ENCODE measurements at regions not wholly inside any gene's neighbourhood (a gene's known extent, or its start where the extent isn't known, plus 50 kb on each side); places are given as distances from the start of the nearest gene placed in this dataset.

DNA sequence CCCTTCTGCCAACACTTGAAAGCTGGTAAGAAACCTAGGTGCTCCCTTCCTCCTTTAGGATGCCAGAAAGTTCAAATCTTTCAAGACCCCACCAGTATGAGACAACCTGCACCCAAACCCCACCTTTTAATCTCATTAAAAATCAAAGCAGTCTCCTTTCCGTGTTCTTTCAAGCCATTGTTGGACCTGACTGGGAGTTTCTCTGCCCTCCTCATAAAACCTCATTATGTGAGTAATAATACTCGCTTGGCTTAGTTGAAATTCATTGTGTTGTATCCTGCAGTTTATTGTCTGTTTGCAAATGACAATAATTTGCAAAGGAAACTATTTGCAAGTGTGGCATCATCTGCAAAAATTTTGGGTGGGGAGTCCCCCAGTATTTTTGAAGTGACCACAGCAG, 133.2 kb upstream of the VEGFC start:
- Mint-ChIP-seq H3K4me1 (ENCODE audit: low read depth) (peaks cover 12% of the 10 kb centered on the region), H3K9me3 (ENCODE audit: low read depth) (no peaks in the 10 kb centered on the region), H3K4me3 (ENCODE audit: unreplicated experiment) (no peak overlapping the region), H3K36me3 (ENCODE audit: low read depth) (no peaks in the 10 kb centered on the region), H3K27ac (ENCODE audit: unreplicated experiment) (no peak overlapping the region), H3K27me3 (ENCODE audit: low read depth) (no peaks in the 10 kb centered on the region)
- DNase-seq (ENCODE audit: low spot score) = no peak
- TF ChIP-seq, protein P1, sequence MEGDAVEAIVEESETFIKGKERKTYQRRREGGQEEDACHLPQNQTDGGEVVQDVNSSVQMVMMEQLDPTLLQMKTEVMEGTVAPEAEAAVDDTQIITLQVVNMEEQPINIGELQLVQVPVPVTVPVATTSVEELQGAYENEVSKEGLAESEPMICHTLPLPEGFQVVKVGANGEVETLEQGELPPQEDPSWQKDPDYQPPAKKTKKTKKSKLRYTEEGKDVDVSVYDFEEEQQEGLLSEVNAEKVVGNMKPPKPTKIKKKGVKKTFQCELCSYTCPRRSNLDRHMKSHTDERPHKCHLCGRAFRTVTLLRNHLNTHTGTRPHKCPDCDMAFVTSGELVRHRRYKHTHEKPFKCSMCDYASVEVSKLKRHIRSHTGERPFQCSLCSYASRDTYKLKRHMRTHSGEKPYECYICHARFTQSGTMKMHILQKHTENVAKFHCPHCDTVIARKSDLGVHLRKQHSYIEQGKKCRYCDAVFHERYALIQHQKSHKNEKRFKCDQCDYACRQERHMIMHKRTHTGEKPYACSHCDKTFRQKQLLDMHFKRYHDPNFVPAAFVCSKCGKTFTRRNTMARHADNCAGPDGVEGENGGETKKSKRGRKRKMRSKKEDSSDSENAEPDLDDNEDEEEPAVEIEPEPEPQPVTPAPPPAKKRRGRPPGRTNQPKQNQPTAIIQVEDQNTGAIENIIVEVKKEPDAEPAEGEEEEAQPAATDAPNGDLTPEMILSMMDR (IDR thresholded peaks at IDR 0.05) = no peak

DNA sequence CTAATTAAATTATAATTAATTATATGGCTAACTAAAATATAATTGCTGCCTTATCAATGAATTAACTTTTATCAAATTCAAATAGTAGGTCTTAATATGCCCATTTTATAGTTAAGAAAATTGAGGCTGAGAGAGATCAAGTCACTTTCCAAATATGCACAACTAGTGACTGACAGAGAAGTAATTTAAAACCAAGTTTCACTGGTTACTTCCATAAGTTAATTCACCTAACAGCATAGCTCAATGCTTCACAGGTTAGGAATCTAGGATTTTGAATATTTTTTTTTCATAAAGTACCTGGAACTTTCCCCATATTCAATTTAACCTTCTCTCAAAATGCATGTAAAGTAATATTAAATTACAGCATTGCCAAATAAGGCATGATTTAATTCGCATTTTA, 134.4 kb upstream of the VEGFC start:
- H3K4me3 Mint-ChIP-seq (ENCODE audit: unreplicated experiment) = no peak overlapping the region
- H3K27me3 Mint-ChIP-seq (ENCODE audit: low read depth) = no peaks in the 10 kb centered on the region
- H3K4me1 Mint-ChIP-seq (ENCODE audit: low read depth) = peaks cover 9% of the 10 kb centered on the region
- H3K27ac Mint-ChIP-seq (ENCODE audit: unreplicated experiment) = no peak overlapping the region
- no peaks in the 10 kb centered on the region for H3K36me3 Mint-ChIP-seq (ENCODE audit: low read depth)
- TF ChIP-seq, protein P1 (IDR thresholded peaks at IDR 0.05) = no peak
- DNase-seq (ENCODE audit: low spot score) = no peak
- H3K9me3 Mint-ChIP-seq (ENCODE audit: low read depth) = no peaks in the 10 kb centered on the region

DNA sequence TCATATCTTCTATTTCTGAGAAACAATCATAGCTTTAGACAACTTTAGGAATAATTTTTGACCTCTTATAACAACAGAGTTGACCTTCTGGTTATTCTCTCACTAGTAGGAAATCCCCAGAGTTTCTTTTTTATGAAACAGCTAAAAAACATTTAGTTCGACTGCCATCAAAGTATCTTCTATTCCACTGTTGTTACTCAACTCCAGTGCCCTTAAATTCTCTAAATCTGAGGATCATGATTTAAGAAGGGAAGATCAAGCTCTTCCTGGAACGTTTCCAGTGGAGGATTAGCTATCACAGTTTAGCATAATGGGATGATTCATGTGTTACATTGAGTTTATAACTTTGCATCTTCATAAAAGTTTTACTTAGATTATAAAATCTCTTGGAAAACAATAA, 134.9 kb upstream of the VEGFC start:
- H3K36me3 Mint-ChIP-seq (ENCODE audit: low read depth) = no peaks in the 10 kb centered on the region
- TF ChIP-seq, protein P1 (IDR thresholded peaks at IDR 0.05) = no peak
- peak overlapping the region; percentile 10 for H3K27ac Mint-ChIP-seq (ENCODE audit: unreplicated experiment)
- H3K4me3 Mint-ChIP-seq (ENCODE audit: unreplicated experiment) = no peak overlapping the region
- H3K4me1 Mint-ChIP-seq (ENCODE audit: low read depth) = peaks cover 9% of the 10 kb centered on the region
- H3K27me3 Mint-ChIP-seq (ENCODE audit: low read depth) = no peaks in the 10 kb centered on the region
- no peaks in the 10 kb centered on the region for H3K9me3 Mint-ChIP-seq (ENCODE audit: low read depth)
- no peak for DNase-seq (ENCODE audit: low spot score)

DNA sequence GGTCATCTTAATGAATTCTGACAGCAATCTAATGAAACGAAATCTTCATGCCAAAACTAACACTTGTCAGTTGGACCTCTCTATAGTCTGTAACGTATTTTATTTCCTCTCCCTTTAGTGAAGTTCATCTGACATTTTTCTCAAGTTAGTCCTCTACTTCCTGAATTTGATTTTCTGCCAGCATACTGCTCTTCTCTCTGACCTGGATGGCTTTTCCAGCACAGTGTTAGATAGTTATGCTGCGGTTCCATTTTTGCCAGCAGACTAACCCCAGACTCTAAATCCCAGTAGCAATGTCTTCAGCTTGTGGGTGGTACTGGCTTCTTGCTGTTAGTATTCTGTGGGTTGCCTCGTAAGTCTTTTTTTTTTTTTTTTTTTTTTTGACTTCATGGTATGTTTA, 146.7 kb upstream of the VEGFC start:
- Mint-ChIP-seq H3K4me3 (ENCODE audit: unreplicated experiment) (no peak overlapping the region), H3K4me1 (ENCODE audit: low read depth) (peaks cover 27% of the 10 kb centered on the region), H3K27me3 (ENCODE audit: low read depth) (no peaks in the 10 kb centered on the region), H3K27ac (ENCODE audit: unreplicated experiment) (peak overlapping the region; percentile 77), H3K9me3 (ENCODE audit: low read depth) (peaks cover 4% of the 10 kb centered on the region), H3K36me3 (ENCODE audit: low read depth) (no peaks in the 10 kb centered on the region)
- TF ChIP-seq, protein P1 (IDR thresholded peaks at IDR 0.05) = no peak
- no peak for DNase-seq (ENCODE audit: low spot score)

DNA sequence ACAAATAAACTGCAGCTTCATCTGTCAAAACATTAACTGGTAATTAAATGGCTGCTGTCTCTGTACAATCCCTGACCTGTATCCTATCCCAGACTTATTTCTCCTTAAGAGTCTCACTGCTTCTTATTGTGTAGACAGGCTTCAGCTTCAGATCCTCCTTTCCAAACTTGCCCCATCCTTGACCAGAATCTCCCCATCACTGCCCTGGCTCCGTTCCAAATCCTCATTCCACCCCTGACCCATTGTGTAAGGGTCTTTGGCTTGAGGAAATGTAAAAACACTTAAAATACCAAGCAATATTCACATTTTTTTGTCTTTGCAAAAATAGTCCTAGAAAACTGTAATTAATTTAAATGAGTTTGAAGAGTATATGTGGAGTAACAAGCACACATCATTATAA, 152.6 kb upstream of the VEGFC start:
- TF ChIP-seq, protein P1 (IDR thresholded peaks at IDR 0.05) = no peak
- Mint-ChIP-seq H3K9me3 (ENCODE audit: low read depth) (no peaks in the 10 kb centered on the region), H3K4me1 (ENCODE audit: low read depth) (peaks cover 33% of the 10 kb centered on the region), H3K4me3 (ENCODE audit: unreplicated experiment) (no peak overlapping the region), H3K36me3 (ENCODE audit: low read depth) (no peaks in the 10 kb centered on the region), H3K27ac (ENCODE audit: unreplicated experiment) (no peak overlapping the region), H3K27me3 (ENCODE audit: low read depth) (no peaks in the 10 kb centered on the region)
- no peak for DNase-seq (ENCODE audit: low spot score)
